Activated naive CD8-positive, alpha-beta T cell treated with anti-CD3 and anti-CD28 coated beads, Interleukin-2, amount 10 ng/mL, durations not matched to agents 7 days and 5 days (primary cell): ENCODE measurements at regions not wholly inside any gene's neighbourhood (a gene's known extent, or its start where the extent isn't known, plus 50 kb on each side); places are given as distances from the start of the nearest gene placed in this dataset.
"Not testable (repeated sequence)": the region's sequence is repeated elsewhere in the genome, so short reads cannot be mapped to it uniquely, and the experiment has no call there.

ENCODE experiments used
- ATAC-seq: fragments of 150-1000 bp; cut with Tn5 transposase; one replicate; pipeline ENCODE4 v1.10.0; 2021; ENCODE audit warnings: low read depth, moderate library complexity
- POLR2A ChIA-PET: fragments of 350-600 bp; sonication (Branson Sonifier 250); formaldehyde crosslinking; loops from one replicate; lab custom pipeline; 2021; ENCODE audit warnings: antibody characterized with exemption; lab: Charles Lee
- DNase-seq: peaks from one replicate; pipeline ENCODE4 v3.0.0; 2021
- H3K27ac Mint-ChIP-seq: one replicate; pipeline ENCODE4 v1.8.0; 2022; ENCODE audit warnings: mild to moderate bottlenecking, mixed read lengths
- H3K27me3 Mint-ChIP-seq: one replicate; pipeline ENCODE4 v1.8.0; 2022; ENCODE audit warnings: mild to moderate bottlenecking, moderate library complexity, mixed read lengths
- H3K36me3 Mint-ChIP-seq: one replicate; pipeline ENCODE4 v1.8.0; 2021; ENCODE audit warnings: mild to moderate bottlenecking, mixed read lengths
- H3K4me1 Mint-ChIP-seq: one replicate; pipeline ENCODE4 v1.8.0; 2021; ENCODE audit warnings: mixed read lengths
- H3K4me3 Mint-ChIP-seq: one replicate; pipeline ENCODE4 v1.8.0; 2022; ENCODE audit warnings: mild to moderate bottlenecking, moderate library complexity, mixed read lengths
- H3K9me3 Mint-ChIP-seq: one replicate; pipeline ENCODE4 v1.8.0; 2021; ENCODE audit warnings: mixed read lengths

DNA sequence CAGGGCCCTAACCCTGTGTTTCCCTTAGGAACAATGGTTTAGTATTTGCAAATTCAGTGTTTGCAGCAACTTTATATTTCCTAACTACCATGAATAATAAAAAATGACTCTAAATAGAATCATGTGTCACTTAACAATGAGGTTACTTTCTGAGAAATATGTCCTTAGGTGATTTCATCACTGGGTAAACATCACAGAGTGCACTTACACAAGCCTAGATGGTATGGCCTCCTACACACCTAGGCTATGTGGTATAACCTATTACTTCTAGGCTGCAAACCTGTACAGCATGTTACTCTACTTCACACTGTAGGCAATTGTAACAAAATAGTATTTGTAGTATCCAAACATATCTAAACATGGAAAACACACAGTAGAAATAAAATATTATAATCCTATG lies 1174.6 kb upstream of the LRRTM3 start:
- Mint-ChIP-seq H3K36me3 (no peaks in the 10 kb centered on the region), H3K4me3 (no peak overlapping the region), H3K27ac (no peak overlapping the region), H3K9me3 (no peaks in the 10 kb centered on the region), H3K27me3 (no peaks in the 10 kb centered on the region), H3K4me1 (no peaks in the 10 kb centered on the region)
- POLR2A ChIA-PET, result no interaction called here
- ATAC-seq, result no peak
- DNase-seq, result no peak

DNA sequence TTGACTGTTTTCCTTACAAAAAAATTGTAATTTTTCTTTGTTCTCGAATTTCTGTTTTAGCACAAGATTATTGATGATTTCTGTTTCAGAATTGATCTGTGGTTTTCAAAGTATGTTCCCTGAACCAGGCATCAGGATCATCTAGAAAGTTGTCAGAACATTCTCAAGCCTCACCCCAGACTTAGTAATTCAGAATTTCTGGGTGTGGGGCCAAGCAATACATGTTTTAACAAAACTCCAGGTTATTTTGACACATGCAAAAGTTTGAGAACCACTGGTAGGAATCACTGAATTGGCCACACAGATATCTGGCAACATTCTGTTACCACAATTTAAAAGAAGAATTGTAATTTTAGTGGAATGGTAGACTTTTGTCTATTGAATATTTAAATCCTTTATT lies 1173.9 kb upstream of the LRRTM3 start:
- H3K9me3 Mint-ChIP-seq, result no peaks in the 10 kb centered on the region
- H3K27ac Mint-ChIP-seq, result no peak overlapping the region
- DNase-seq, result no peak
- H3K4me1 Mint-ChIP-seq, result no peaks in the 10 kb centered on the region
- H3K27me3 Mint-ChIP-seq, result no peaks in the 10 kb centered on the region
- H3K36me3 Mint-ChIP-seq, result no peaks in the 10 kb centered on the region
- no peak for ATAC-seq
- POLR2A ChIA-PET, result no interaction called here
- H3K4me3 Mint-ChIP-seq, result no peak overlapping the region

DNA sequence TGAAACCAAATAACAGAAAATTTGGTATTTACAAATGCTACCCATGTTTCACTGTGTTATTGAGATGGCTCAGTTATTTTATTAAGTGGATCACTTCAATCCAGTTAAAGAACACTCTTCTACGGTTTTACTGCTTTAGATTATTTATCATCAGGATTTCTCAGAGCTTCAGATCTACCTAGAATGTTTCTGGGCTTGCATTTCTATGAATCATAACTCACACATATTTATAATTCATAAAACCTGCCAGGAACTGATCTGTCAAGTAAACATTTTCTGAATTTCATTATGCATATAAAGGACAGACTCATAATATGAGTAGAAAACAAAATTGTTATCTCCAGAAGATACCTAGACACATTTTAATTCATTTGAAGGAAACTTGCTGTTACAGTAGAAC lies 1172.3 kb upstream of the LRRTM3 start:
- no peak for ATAC-seq
- H3K9me3 Mint-ChIP-seq, result no peaks in the 10 kb centered on the region
- DNase-seq, result no peak
- no peak overlapping the region for H3K27ac Mint-ChIP-seq
- POLR2A ChIA-PET, result no interaction called here
- H3K36me3 Mint-ChIP-seq, result no peaks in the 10 kb centered on the region
- no peaks in the 10 kb centered on the region for H3K4me1 Mint-ChIP-seq
- no peak overlapping the region for H3K4me3 Mint-ChIP-seq
- no peaks in the 10 kb centered on the region for H3K27me3 Mint-ChIP-seq

DNA sequence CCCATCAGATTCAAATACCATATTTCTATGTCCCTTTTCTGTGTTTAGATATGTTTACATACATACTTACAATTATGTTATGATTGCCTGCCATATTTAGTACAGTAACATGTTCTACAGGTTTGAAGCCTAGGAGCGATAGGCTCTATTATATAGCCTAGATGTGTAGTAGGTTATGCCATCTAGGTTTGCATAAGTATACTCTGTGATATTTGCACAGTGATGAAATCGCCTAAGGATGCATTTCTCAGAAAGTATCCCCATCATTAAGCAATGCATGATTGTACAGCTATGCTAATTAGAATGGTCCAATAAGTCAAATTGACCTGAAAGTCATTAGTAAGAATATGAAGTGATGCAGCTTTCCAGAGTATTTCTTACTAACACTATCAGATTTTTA lies 1171.7 kb upstream of the LRRTM3 start:
- no peaks in the 10 kb centered on the region for H3K36me3 Mint-ChIP-seq
- ATAC-seq (no peak), DNase-seq (no peak)
- H3K9me3 Mint-ChIP-seq, result peaks cover 2% of the 10 kb centered on the region
- no peak overlapping the region for H3K27ac Mint-ChIP-seq
- no peak overlapping the region for H3K4me3 Mint-ChIP-seq
- no peaks in the 10 kb centered on the region for H3K4me1 Mint-ChIP-seq
- POLR2A ChIA-PET, result no interaction called here
- H3K27me3 Mint-ChIP-seq, result no peaks in the 10 kb centered on the region

DNA sequence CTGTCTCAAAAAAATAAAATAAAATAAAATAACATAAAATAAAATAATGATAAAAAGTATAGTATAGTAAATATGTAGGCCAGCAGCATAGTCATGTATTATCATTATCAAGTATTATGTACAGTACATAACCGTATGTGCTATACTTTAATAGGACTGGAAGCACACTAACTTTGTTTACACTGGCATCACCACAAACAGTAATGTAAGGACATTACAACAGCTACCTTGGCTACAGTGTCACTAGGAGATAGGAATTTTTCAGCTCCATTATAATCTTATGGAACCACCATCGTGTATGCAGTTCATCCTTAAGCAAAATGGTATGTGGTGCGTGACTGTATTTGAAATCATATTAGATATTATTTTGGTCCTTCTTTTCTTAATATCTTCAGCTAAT lies 1163.5 kb upstream of the LRRTM3 start:
- H3K27me3 Mint-ChIP-seq, result no peaks in the 10 kb centered on the region
- H3K4me1 Mint-ChIP-seq, result no peaks in the 10 kb centered on the region
- no peak overlapping the region for H3K4me3 Mint-ChIP-seq
- no peak for ATAC-seq
- H3K36me3 Mint-ChIP-seq, result no peaks in the 10 kb centered on the region
- POLR2A ChIA-PET, result no interaction called here
- DNase-seq, result no peak
- no peak overlapping the region for H3K27ac Mint-ChIP-seq
- peaks cover 4% of the 10 kb centered on the region for H3K9me3 Mint-ChIP-seq

DNA sequence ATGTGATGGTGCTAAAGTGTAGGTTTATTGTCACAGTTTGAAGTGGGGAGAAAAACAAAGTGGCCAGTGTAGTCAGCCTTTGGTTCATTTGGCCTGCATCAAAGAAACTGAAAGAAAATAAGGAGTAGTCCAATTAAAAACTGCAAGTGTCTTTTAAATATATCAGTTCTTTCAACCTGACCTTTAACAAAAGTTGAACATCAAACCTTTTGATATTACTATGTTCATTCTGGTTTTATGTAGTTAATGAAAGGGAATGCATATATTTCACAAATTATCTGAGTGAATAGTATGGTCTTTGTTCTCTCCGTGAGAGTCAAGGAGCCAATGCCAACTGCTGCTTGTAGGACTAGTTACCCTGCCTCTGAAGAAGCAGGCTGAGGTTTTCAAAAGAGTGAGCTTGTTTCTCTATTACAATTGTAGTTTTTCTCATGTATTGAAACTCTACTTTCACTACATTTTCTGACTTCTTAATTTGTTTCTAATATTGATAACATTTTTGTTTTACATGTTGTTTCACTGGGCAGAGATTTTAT lies 1160.8 kb upstream of the LRRTM3 start:
- no peaks in the 10 kb centered on the region for H3K27me3 Mint-ChIP-seq
- no peak overlapping the region for H3K27ac Mint-ChIP-seq
- no peaks in the 10 kb centered on the region for H3K36me3 Mint-ChIP-seq
- no peak overlapping the region for H3K4me3 Mint-ChIP-seq
- peaks cover 2% of the 10 kb centered on the region for H3K9me3 Mint-ChIP-seq
- DNase-seq (no peak), ATAC-seq (no peak)
- no peaks in the 10 kb centered on the region for H3K4me1 Mint-ChIP-seq
- POLR2A ChIA-PET, result no interaction called here

DNA sequence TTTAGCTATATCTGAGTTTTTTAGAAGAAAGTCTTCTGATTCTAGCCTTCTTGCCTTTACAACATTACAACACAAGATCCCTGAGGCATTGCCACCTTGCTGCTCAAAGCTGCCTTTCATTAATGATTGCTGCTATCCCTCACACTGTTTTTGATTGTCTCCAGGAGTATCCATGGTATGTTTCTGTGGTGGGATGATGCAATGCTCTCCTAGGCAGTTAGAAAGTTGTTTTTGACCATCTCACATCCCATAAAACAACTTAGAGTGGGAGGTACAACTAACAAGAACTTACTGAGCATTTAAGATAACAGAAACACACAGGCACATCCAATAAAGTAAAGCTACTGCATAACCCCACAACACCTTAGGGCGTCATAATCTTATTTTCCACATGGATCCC lies 1156.0 kb upstream of the LRRTM3 start:
- Mint-ChIP-seq H3K27ac (no peak overlapping the region), H3K4me3 (no peak overlapping the region), H3K27me3 (no peaks in the 10 kb centered on the region), H3K9me3 (no peaks in the 10 kb centered on the region), H3K36me3 (no peaks in the 10 kb centered on the region), H3K4me1 (no peaks in the 10 kb centered on the region)
- DNase-seq (no peak), ATAC-seq (no peak)
- POLR2A ChIA-PET, result no interaction called here

DNA sequence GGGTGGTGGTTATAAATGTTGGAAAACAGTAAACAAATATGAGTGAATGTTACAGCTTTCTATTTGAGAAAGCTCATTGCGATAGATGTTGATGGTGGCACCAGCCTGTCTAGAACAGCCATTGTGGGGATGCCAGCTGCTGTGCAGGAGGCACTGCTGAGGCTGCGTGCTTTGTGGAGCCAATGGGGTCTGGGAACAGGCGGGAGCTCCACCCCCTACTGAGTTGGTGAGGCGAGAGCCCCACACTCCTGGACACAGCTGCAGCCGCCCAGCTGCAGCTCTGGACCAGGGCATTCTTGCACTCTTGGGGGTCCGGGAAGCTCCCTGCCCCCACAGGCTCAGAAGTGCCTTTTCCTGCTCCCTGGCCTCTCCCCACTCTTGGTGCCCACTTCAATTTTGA lies 1147.1 kb upstream of the LRRTM3 start:
- H3K27ac Mint-ChIP-seq, result no peak overlapping the region
- no peaks in the 10 kb centered on the region for H3K9me3 Mint-ChIP-seq
- H3K36me3 Mint-ChIP-seq, result no peaks in the 10 kb centered on the region
- no peaks in the 10 kb centered on the region for H3K27me3 Mint-ChIP-seq
- POLR2A ChIA-PET, result no interaction called here
- ATAC-seq (no peak), DNase-seq (no peak)
- no peaks in the 10 kb centered on the region for H3K4me1 Mint-ChIP-seq
- H3K4me3 Mint-ChIP-seq, result no peak overlapping the region

DNA sequence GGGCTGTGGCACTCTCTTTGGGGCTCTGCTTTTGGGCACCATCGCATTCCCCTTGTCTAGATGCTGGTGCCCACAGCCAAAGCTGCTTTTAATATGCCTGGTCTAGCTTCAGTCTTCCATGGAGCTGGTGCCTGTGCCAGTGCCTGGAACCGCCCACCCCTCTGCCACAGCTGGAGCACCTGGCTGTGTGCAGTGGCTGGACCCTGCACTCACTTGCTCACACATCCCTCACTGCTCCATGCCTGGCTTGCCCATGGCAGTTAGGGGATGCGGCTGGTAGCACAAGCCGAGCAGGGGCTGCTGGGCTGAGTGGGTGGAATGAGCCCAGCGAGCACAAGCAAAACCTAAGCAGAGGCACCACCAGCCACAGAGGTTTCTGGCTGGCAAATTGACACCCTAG lies 1145.9 kb upstream of the LRRTM3 start:
- H3K27ac Mint-ChIP-seq, result no peak overlapping the region
- ATAC-seq (no peak), DNase-seq (no peak)
- H3K9me3 Mint-ChIP-seq, result no peaks in the 10 kb centered on the region
- H3K36me3 Mint-ChIP-seq, result no peaks in the 10 kb centered on the region
- H3K4me1 Mint-ChIP-seq, result no peaks in the 10 kb centered on the region
- no peak overlapping the region for H3K4me3 Mint-ChIP-seq
- POLR2A ChIA-PET, result no interaction called here
- no peaks in the 10 kb centered on the region for H3K27me3 Mint-ChIP-seq

DNA sequence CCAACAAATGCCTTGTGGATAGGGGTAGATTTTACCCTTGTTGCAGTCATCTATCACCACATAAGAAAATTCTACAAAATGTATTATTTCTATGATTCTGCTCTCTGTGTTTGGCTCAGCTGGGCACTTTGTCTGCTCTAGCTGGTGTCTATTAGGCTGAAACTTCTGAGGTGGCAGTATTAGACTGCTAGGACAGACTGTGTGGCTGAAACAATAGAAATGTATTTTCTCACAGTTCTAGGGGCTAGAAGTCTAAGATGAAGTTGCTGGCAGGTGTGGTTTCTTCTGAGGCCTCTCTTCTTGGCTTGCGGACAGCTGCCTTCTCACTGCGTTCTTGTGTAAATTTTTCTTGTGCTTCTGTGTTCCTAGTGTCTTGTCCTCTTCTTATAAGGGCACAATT lies 1139.6 kb upstream of the LRRTM3 start:
- POLR2A ChIA-PET, result no interaction called here
- DNase-seq, result no peak
- ATAC-seq, result no peak
- H3K9me3 Mint-ChIP-seq, result peaks cover 2% of the 10 kb centered on the region
- no peak overlapping the region for H3K4me3 Mint-ChIP-seq
- H3K36me3 Mint-ChIP-seq, result no peaks in the 10 kb centered on the region
- no peaks in the 10 kb centered on the region for H3K4me1 Mint-ChIP-seq
- H3K27me3 Mint-ChIP-seq, result no peaks in the 10 kb centered on the region
- H3K27ac Mint-ChIP-seq, result no peak overlapping the region

DNA sequence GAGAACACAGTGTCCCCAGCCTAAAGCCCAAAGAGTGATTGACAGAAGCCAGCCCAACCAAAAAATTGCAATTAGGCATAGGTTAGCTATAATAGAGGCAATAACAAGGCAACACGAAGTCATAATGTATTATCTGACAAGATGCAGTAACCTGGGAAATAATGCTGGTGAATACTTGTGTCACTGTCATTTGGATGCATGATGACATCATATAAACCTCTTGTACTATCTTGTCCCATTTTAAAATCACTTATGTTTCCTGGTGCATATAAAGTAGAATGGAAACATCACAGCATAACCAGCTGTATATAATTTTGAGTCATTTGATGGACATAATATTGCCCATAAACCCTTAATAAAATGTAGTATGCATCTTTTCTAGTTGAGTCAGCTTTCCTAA lies 1138.3 kb upstream of the LRRTM3 start:
- Mint-ChIP-seq H3K9me3 (peaks cover 2% of the 10 kb centered on the region), H3K27me3 (no peaks in the 10 kb centered on the region), H3K36me3 (no peaks in the 10 kb centered on the region), H3K4me3 (no peak overlapping the region), H3K27ac (no peak overlapping the region), H3K4me1 (no peaks in the 10 kb centered on the region)
- POLR2A ChIA-PET, result no interaction called here
- no peak for ATAC-seq
- no peak for DNase-seq

DNA sequence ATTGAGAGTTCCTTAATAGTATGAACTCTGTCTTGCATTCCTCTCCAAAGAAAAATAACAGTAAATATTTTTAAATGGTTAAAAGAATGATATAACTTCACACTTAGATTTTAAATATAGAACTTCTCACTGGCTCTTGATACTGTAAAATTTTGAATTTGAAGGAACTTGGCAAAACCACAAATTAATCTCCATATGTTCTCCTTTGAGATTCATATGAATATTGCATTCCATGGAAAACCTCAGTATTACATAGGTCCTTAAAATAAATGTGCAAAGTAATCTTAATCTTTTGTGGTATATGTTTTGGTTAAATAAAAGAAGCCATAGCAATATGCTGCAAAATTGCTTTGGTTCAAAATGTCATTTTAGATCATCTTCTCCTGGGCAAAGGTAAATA lies 1137.6 kb upstream of the LRRTM3 start:
- Mint-ChIP-seq H3K4me3 (no peak overlapping the region), H3K9me3 (peaks cover 2% of the 10 kb centered on the region), H3K4me1 (no peaks in the 10 kb centered on the region), H3K36me3 (no peaks in the 10 kb centered on the region), H3K27me3 (no peaks in the 10 kb centered on the region), H3K27ac (no peak overlapping the region)
- ATAC-seq (no peak), DNase-seq (no peak)
- POLR2A ChIA-PET, result no interaction called here

DNA sequence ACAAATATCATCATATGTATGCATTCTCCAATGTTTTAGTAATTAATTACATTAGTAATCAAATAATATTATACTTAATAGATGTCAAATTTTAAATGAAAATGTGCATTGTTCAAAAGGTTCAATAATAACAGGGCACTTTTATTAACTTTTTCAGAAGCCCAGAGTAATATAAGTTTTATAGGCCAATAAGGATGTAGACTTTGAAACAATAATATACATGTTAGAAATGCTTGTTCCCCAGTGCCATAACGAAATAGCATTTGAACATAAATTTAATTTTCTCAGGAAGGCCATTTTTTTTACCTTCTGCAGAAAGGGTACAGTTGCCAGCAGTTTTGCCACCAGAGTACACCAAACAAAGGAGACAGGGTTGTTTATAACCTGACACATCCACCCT lies 1133.9 kb upstream of the LRRTM3 start:
- no peak overlapping the region for H3K27ac Mint-ChIP-seq
- no peak for ATAC-seq

DNA sequence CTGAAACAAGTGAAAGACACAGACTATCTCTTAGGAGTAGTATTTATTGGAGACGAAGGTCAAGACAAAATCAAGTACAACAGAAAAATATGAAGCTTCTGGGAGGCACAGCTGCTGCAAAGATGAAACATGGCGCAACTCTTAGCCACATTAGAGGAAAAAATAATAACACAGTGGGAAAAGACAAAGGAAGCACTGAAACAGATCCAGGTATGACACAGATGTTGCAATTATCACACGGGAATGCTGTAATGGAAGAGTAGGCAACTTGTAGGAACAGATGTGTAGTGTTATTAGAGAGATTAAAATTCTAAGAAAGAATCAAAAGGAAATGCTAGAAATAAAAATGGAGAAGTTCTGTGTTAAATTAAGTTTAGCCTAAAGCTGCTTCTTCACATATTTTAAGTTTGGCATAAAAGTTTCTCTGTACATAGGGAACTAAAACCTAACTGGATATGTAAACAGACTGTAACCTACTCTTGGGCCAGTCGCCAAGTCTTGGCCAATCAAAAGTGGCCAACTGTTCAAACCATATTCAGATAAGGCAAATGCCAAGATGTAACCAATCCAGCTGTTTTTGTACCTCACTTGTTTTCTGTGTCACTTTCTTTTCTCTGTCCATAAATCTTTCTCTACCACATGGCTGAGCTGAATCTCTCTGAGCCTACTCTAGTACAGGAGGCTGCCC lies 1132.0 kb upstream of the LRRTM3 start:
- DNase-seq (no peak), ATAC-seq (no peak)
- H3K9me3 Mint-ChIP-seq, result peaks cover 7% of the 10 kb centered on the region
- no peaks in the 10 kb centered on the region for H3K4me1 Mint-ChIP-seq
- H3K36me3 Mint-ChIP-seq, result no peaks in the 10 kb centered on the region
- H3K27me3 Mint-ChIP-seq, result no peaks in the 10 kb centered on the region
- H3K27ac Mint-ChIP-seq, result no peak overlapping the region
- POLR2A ChIA-PET, result no interaction called here
- no peak overlapping the region for H3K4me3 Mint-ChIP-seq

More for the DNA sequence above, 1133.9 kb upstream of the LRRTM3 start:
- H3K4me1 Mint-ChIP-seq, result no peaks in the 10 kb centered on the region
- no peak overlapping the region for H3K4me3 Mint-ChIP-seq
- POLR2A ChIA-PET, result no interaction called here
- no peaks in the 10 kb centered on the region for H3K36me3 Mint-ChIP-seq
- DNase-seq, result no peak
- H3K27me3 Mint-ChIP-seq, result no peaks in the 10 kb centered on the region
- H3K9me3 Mint-ChIP-seq, result peaks cover 4% of the 10 kb centered on the region

DNA sequence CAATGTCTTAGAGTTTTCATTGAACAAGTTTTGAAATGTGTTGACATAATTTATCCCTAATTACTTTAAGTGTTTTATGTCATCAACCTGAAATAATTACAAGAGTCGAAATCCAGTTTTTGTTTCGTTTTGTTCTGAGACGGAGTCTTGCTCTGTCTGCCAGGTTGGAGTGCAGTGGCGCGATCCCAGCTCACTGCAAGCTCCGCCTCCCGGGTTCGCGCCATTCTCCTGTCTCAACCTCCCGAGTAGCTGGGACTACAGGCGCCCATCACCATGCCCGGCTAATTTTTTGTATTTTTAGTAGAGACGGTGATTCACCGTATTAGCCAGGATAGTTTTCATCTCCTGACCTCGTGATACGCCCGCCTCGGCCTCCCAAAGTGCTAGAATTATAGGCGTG lies 1131.0 kb upstream of the LRRTM3 start:
- POLR2A ChIA-PET, ATAC-seq, H3K4me3 Mint-ChIP-seq, H3K9me3 Mint-ChIP-seq, H3K36me3 Mint-ChIP-seq, H3K27ac Mint-ChIP-seq, DNase-seq, H3K4me1 Mint-ChIP-seq, H3K27me3 Mint-ChIP-seq: not testable (repeated sequence)
